SK-MEL-5 (cell line): ENCODE measurements at regions not wholly inside any gene's neighbourhood (a gene's known extent, or its start where the extent isn't known, plus 50 kb on each side); places are given as distances from the start of the nearest gene placed in this dataset.
A peak's percentile ranks its signal among the peaks of the same experiment; 100 is the strongest.

ENCODE experiments used
- DNase-seq: peaks from one replicate; pipeline ENCODE4 v3.0.0-alpha.2; 2016; ENCODE audit warnings: low read depth, low spot score
- in situ Hi-C: cut with HindIII; loops from 2 replicates; pipeline ENCODE4 v1.10.0; 2016; ENCODE audit warnings: low sequenced_read_pairs, high pct_unique_total_duplicates, low pct_unique_long_range_greater_than_20kb

- in situ Hi-C loops = no loop called here
- DNase-seq = peak; percentile 94
Observed at GRCh38 chr1:232470711-232471110, 159.2 kb downstream of the SIPA1L2 start.

DNA sequence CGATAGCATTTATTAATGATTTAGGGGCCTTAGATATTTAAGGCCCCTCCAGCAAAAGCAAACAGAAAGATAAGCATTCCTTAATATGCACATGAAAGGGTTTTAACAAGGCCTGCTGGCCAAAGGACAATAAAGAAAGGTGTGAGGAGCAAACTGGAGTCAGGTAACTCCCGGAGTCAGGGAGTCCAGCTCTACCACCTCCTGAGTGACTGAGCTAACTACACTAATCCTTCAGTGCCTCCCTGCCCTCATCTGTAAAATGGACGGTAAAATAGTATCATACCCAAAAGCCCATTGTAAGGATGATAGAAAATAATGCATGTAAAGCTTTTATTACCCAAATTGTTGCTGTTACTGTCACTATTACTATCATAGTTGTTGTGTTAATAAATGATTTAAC is 161.7 kb downstream of the SIPA1L2 start:
- in situ Hi-C loops = no loop called here
- no peak for DNase-seq

DNA sequence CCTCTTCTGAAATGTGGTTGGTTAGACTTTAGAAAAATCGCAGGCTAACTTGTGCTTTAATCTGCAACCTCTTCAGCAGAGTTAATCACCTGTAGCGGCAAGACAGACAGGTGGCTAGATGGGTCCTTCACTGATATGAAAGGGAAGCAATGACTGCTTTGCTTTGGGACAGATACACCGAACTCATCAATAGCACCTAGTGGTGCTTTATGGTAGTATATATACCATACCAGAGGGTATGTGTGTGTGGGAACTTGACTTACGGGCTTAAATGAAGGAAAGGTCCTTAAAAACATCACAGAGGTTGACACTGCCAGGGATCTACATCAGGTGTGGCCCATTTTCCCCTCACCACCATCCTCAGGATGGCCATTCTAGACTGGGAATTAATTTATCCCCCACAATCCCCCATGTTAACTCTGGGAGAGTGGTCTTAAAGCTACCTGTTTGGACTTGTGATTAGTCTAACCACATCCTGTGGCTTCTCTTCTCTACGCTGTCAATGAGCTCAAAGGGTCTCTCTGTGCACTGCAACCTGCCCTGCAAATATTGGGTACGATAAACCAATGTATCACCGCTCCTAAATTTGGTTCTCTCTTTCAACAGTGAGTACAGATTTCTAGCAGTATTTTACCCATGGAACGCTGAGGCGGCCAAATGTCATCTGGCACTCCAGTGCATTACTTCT is 162.7 kb downstream of the SIPA1L2 start:
- in situ Hi-C loops = no loop called here
- no peak for DNase-seq

DNA sequence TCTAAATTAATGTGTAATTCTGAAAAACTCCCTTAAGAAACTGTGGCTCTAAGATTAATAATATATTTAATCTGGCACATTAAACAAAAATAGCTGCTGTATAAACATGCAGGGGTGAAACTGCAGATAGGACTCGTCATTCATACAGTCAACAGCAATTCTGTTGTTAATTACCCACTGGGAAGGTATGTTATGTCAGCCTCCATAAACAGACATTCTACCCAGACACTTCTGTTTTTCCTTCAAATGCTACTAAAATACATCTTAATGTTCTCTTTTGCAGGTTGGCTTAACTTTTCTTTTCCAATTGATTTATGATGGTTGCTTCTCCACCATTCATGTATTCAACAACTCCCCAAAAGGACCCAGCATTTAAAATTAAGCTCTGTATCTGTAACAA is 165.6 kb downstream of the SIPA1L2 start:
- in situ Hi-C loops = no loop called here
- no peak for DNase-seq

GRCh38 chr1:232463225-232463624 is 166.7 kb downstream of the SIPA1L2 start:
- DNase-seq = no peak

DNA sequence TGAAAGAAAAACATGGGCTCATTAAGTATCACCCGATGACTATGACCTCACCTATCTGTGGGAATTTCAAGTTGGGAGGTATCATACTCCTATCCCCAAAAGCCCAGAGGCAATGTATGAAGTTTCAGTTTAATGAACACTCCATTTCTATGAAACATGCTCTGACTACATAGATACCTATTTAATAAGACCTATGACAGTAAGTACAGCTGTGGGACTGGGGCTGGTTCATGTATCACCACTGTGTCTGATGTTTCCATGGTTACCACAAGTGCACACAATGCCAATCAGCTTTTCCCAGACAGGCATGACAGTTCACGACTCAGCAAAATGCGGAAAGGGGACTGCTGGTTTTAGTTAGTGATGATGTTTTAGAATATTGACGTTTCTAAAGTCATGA is 167.7 kb downstream of the SIPA1L2 start:
- no peak for DNase-seq
- in situ Hi-C loops = no loop called here

More at GRCh38 chr1:232463225-232463624, 166.7 kb downstream of the SIPA1L2 start:
- in situ Hi-C loops = no loop called here

DNA sequence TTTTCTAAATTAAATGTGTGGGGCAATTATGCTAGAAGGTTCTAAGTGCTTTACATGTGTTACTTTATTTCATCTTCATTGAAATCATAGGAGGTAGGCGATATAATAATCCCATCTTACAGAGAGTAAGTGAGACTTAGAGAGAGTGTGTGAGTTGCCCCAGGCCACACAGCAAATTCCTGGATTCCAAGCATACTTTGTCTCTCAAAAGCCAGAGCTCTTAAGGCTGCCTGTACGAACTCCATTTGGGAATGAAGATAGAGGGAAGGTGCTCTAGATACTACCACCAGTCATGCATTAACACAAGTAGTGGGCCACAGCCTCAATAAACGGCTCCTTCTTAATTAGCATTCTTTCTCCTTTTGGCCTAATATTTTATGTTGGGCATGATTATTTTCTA is 170.1 kb downstream of the SIPA1L2 start:
- no peak for DNase-seq
- in situ Hi-C loops = no loop called here

DNA sequence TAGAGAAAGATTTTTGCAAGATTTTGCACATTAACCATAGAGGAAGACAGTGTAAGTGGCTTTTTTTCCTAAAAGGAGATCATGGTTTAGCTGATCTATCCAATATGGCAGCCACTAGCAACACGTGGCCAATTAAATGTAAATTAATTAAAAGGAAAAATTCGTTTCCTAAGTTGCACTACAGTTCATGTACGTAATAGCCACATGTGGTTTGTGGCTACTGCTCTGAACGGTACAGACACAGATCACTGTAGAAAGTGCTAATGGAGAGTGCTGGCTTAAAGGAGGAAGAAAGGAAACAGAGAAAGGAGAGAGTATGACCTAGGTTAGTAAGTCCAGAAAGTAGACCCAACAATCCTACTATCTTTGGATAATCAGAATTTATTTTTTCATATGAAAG is 170.8 kb downstream of the SIPA1L2 start:
- in situ Hi-C loops = no loop called here
- no peak for DNase-seq

GRCh38 chr1:232457595-232457994 is 172.3 kb downstream of the SIPA1L2 start:
- peak; percentile 49 for DNase-seq
- in situ Hi-C loops = no loop called here

- in situ Hi-C loops = no loop called here
- no peak for DNase-seq
Observed at GRCh38 chr1:232456714-232457113, 173.2 kb downstream of the SIPA1L2 start.

DNA sequence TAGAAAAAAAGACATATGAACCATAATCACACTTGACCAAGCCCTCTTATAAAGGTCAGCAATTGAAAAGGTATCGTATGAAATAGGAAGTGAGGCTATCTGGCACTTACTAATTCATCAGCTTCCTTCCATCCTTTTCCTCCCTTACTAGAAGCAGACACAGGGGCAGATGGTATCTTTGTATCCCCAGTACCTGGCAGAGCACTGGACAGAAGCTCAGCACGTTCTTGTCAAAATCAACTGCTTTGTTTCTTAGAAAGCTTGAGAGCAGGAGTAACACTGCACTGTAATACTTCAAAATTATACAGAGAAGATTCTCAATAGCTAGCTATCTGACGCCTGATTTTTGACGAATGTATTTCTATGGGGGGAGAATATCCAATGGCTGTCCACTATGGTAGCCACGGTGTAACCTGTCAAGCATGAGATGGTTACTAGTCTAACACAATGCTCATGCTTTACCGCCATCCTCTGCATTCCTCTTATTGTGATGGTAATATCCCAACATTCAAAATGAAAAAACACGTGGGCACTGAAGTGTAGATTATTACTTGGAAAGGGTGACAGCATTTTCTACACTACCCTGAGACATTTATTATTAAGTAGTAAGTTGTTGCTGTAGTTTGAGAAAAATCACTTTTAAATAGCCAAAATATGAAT is 175.6 kb downstream of the SIPA1L2 start:
- in situ Hi-C loops = no loop called here
- DNase-seq = no peak

DNA sequence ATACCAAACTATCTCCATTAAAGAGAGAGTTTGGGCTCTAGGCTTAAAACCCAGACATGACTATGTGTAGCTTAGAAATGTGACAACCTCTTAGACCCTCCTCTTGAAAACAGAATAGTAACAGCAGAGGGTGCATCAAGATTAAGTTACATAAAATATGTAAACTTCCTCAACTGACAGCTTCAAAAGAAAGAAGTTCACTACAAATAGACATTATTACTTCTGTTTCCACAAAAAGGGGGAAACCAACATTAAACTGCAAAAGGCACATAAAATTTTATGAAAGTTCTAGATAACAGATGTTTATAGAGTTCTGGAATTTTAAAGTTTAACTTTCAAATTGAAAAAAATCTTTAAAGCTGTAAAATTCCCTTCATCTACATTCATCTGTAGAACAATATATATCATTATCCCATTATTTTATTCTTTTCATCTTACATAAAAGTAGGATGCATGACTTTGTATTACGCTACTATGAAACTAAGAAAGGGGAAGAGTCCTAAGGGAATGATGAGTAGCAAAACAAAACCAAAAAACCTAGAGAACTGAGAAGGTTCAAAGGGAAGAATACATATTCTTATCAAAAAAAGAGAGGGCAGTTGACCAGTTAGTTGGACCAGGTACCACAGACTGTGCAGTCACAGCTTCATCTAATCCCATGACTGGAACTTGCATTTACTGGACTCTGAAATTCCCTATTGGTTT is 177.0 kb downstream of the SIPA1L2 start:
- in situ Hi-C loops = no loop called here
- no peak for DNase-seq

DNA sequence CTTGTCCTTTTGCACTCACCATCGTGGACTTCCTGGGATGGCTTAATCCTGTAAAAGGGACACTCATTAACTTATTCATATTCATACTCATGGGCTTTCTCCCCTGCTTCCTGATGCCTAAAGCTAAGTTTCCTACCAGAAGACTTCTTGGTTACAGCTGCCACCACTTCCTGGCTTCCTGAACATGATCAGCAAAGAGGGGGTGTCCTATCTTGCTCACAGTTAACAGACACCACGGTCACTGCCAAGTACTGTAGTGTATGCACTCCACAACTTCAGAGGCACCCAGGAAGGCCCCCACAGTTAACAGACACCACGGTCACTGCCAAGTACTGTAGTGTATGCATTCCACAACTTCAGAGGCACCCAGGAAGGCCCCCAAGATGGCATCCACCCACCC is 177.8 kb downstream of the SIPA1L2 start:
- DNase-seq = no peak
- in situ Hi-C loops = no loop called here

GRCh38 chr1:232451506-232451905 is 178.4 kb downstream of the SIPA1L2 start:
- DNase-seq = no peak
- in situ Hi-C loops = no loop called here

GRCh38 chr1:232450615-232451014 is 179.3 kb downstream of the SIPA1L2 start:
- in situ Hi-C loops = no loop called here
- no peak for DNase-seq

GRCh38 chr1:232447125-232447524 is 182.8 kb downstream of the SIPA1L2 start:
- no peak for DNase-seq
- in situ Hi-C loops = no loop called here

DNA sequence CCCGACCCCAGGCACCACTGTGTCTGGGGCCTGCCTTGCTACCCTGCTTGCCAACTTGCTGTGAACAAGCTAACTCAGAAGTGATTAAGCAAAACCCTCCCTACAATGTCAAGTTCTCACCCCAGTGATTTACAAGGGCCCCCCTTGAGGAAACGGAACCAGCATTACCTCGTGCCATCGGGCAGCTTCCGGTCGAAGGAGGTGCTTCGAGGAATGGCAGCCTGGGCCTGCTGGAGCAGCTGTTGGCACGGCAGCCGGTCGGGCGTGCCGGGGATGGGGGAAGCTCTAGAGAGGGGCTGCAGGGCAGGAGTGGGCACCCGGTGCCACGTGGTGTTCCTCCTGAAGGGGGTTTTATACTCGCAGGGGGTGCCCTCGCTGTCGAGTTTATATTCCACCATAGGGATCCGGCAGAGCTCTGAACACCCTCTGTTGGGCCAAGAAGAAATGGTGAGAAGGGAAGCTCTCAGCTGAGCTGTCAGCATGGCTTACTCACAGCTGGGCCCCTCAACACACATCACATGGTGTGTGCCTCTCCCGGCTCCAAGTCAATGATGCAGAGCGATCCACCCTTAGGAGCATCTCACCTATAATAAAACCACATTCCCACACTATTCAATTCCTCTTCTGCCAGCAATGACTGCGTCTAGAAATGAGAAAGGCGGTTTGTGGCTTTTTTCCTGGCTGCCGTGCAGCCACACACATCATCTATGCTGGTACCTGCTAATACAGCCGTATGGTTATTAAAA is 184.4 kb downstream of the SIPA1L2 start:
- in situ Hi-C loops = no loop called here
- no peak for DNase-seq

DNA sequence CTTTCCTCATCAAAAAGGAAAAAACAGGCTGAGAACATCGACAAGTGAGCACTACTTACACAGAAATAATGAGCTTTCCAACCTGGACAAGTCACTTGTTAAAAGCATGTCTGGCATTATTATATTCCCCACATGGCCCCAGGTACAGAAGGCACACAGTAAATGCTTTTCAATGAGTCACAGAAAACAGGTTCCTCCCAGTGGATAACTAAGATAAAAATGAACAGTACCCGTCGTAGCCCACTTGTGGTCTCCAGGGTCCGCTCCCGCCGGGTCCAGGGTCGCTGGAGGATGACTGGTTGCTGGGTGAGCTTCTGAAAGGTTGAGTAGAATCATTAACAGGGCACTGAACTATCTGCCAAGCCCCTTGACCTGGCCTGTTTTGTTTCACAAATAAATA is 186.6 kb downstream of the SIPA1L2 start:
- in situ Hi-C loops = no loop called here
- no peak for DNase-seq
